PC-3 (cell line): ENCODE measurements at regions not wholly inside any gene's neighbourhood (a gene's known extent, or its start where the extent isn't known, plus 50 kb on each side); places are given as distances from the start of the nearest gene placed in this dataset.

Source experiments
- CTCF ChIP-seq: fragments of 300-600 bp; sonication (generic); conservative IDR thresholded peaks from 2 replicates; pipeline ENCODE4 v1.5.1; 2017; ENCODE audit warnings: antibody characterized with exemption, low read depth, mild to moderate bottlenecking, low read length
- EZH2 ChIP-seq: fragments of 300-600 bp; sonication (generic); IDR thresholded peaks from one replicate; pipeline ENCODE4 v1.6.1; 2017; ENCODE audit warnings: antibody characterized with exemption, mild to moderate bottlenecking, low read length; ENCODE audit not compliant: unreplicated experiment
- EZH2phosphoT487 ChIP-seq: fragments of 300-600 bp; sonication (generic); IDR thresholded peaks from 2 replicates; pipeline ENCODE4 v1.6.1; 2018; ENCODE audit warnings: mild to moderate bottlenecking, antibody characterized with exemption, low read length, borderline replicate concordance

GRCh38 chr9:78393932-78394331 is 97.0 kb downstream of the PSAT1 start:
- TF ChIP-seq CTCF (no peak), EZH2 (no peak), EZH2phosphoT487 (no peak)
